Hepatocyte (in vitro differentiated cells): ENCODE measurements at regions not wholly inside any gene's neighbourhood (a gene's known extent, or its start where the extent isn't known, plus 50 kb on each side); places are given as distances from the start of the nearest gene placed in this dataset.

Experiments used
- EZH2phosphoT487 ChIP-seq: fragments of 200-600 bp; sonication (generic); IDR thresholded peaks from one replicate; pipeline ENCODE4 v1.6.1; 2018; ENCODE audit warnings: antibody characterized with exemption, mild to moderate bottlenecking, low read depth, moderate library complexity; ENCODE audit not compliant: unreplicated experiment, severe bottlenecking
- TF ChIP-seq, protein P1 (sequence below): fragments of 200-600 bp; sonication (generic); IDR thresholded peaks from 2 replicates; pipeline ENCODE4 v1.5.1; 2016; ENCODE audit warnings: antibody characterized with exemption, mild to moderate bottlenecking; ENCODE audit not compliant: poor library complexity

GRCh38 chr16:79920685-79921084 is 320.1 kb upstream of the MAF start:
- TF ChIP-seq, protein P1, sequence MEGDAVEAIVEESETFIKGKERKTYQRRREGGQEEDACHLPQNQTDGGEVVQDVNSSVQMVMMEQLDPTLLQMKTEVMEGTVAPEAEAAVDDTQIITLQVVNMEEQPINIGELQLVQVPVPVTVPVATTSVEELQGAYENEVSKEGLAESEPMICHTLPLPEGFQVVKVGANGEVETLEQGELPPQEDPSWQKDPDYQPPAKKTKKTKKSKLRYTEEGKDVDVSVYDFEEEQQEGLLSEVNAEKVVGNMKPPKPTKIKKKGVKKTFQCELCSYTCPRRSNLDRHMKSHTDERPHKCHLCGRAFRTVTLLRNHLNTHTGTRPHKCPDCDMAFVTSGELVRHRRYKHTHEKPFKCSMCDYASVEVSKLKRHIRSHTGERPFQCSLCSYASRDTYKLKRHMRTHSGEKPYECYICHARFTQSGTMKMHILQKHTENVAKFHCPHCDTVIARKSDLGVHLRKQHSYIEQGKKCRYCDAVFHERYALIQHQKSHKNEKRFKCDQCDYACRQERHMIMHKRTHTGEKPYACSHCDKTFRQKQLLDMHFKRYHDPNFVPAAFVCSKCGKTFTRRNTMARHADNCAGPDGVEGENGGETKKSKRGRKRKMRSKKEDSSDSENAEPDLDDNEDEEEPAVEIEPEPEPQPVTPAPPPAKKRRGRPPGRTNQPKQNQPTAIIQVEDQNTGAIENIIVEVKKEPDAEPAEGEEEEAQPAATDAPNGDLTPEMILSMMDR, result no peak
- TF ChIP-seq EZH2phosphoT487, result no peak
